ENCODE measurements at regions not wholly inside any gene's neighbourhood (a gene's known extent, or its start where the extent isn't known, plus 50 kb on each side); places are given as distances from the start of the nearest gene placed in this dataset.

DNA sequence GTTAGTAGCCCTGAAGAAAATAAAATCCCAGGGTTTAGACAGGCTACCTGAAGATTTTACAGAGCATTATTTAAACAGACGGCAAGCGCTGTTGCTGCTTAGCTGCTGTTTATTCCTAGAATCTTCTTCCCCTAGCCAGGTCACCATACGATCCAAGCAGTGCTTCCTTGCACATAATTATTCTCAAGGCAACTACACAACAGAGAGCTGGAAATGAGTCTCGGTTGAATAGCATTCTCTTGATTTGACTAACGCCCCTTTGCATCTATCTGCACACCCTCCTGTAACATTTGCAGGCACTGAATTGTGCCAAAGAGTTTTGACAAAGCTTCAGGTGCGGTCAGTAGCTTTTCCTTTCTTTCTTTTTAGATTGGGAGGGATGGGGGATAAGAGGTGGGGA lies 564.4 kb downstream of the TBL1XR1 start:
- in situ Hi-C loops (cut with MboI), result no loop called here
- no peaks in the 10 kb centered on the region for H3K27me3 ChIP-seq (replicated peaks; ENCODE audit: insufficient read depth)
- no peak overlapping the region for H3K27ac ChIP-seq
- TF ChIP-seq EZH2phosphoT487 (IDR thresholded peaks at IDR 0.05; ENCODE audit: insufficient read depth, low read depth), result no peak
- no peak overlapping the region for H3K4me2 ChIP-seq (ENCODE audit: unreplicated experiment)
- no peaks in the 10 kb centered on the region for H3K79me2 ChIP-seq (ENCODE audit: insufficient read depth)
- no peak overlapping the region for H3K4me3 ChIP-seq
- H3K9me3 ChIP-seq (ENCODE audit: low read depth), result no peaks in the 10 kb centered on the region
- whole genome bisulfite sequencing, 2 experiments (ENCODE audit: low coverage in 1 of 2, low lambda C conversion rate in 2 of 2, missing lambda C conversion rate in 2 of 2), result 65 to 70% methylated on average over 6 of the region's 6 CpGs
- H3K36me3 ChIP-seq (ENCODE audit: low read depth), result no peaks in the 10 kb centered on the region
- no peaks in the 10 kb centered on the region for H3F3A ChIP-seq (ENCODE audit: insufficient read depth)
- H3K9ac ChIP-seq, result no peak overlapping the region
- DNase-seq, result no peak
- no peak overlapping the region; the same call in 1 of the 2 replicates for H2AFZ ChIP-seq
- no peaks in the 10 kb centered on the region for H3K4me1 ChIP-seq (ENCODE audit: insufficient read depth)
- no peaks in the 10 kb centered on the region for H4K20me1 ChIP-seq (ENCODE audit: insufficient read depth)
- no peaks in the 10 kb centered on the region for H3K9me2 ChIP-seq (ENCODE audit: insufficient read depth)

DNA sequence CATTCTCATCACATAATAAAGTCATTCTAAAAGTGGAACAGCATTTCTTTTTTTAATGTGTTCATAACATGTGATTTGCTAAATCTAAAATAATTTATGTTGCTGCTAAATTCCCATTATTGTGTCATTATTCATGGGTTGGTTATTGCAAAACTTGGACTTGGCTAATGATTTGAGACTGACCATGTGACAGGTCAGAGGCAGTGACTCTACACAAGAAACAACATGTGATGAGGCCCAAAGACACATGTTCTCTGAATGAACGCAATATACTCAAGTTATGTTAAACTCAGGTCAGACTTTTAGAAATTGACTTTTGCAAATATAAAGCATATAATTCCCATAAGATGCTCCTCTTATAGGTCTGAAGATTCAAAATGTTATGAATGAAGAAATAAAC lies 566.1 kb downstream of the TBL1XR1 start:
- H3K4me1 ChIP-seq (ENCODE audit: insufficient read depth), result no peaks in the 10 kb centered on the region
- 8 to 11% methylated on average over 1 of the region's 1 CpG for WGBS, 2 experiments (ENCODE audit: low coverage in 1 of 2, low lambda C conversion rate in 2 of 2, missing lambda C conversion rate in 2 of 2)
- in situ Hi-C loops (cut with MboI), result no loop called here
- H3K9ac ChIP-seq, result no peak overlapping the region
- H3K4me2 ChIP-seq (ENCODE audit: unreplicated experiment), result no peak overlapping the region
- no peak overlapping the region for H2AFZ ChIP-seq
- no peaks in the 10 kb centered on the region for H3F3A ChIP-seq (ENCODE audit: insufficient read depth)
- H3K36me3 ChIP-seq (ENCODE audit: low read depth), result no peaks in the 10 kb centered on the region
- DNase-seq, result peak; percentile 11
- no peaks in the 10 kb centered on the region for H3K79me2 ChIP-seq (ENCODE audit: insufficient read depth)
- H3K9me3 ChIP-seq (ENCODE audit: low read depth), result no peaks in the 10 kb centered on the region
- TF ChIP-seq EZH2 (IDR thresholded peaks at IDR 0.05; ENCODE audit: insufficient read depth, poor library complexity, severe bottlenecking) (no peak), EZH2phosphoT487 (IDR thresholded peaks at IDR 0.05; ENCODE audit: insufficient read depth, low read depth) (no peak)
- H3K9me2 ChIP-seq (ENCODE audit: insufficient read depth), result no peaks in the 10 kb centered on the region
- H3K27ac ChIP-seq, result no peak overlapping the region
- no peak overlapping the region for H3K4me3 ChIP-seq
- no peaks in the 10 kb centered on the region for H4K20me1 ChIP-seq (ENCODE audit: insufficient read depth)
- no peaks in the 10 kb centered on the region for H3K27me3 ChIP-seq (replicated peaks; ENCODE audit: insufficient read depth)

DNA sequence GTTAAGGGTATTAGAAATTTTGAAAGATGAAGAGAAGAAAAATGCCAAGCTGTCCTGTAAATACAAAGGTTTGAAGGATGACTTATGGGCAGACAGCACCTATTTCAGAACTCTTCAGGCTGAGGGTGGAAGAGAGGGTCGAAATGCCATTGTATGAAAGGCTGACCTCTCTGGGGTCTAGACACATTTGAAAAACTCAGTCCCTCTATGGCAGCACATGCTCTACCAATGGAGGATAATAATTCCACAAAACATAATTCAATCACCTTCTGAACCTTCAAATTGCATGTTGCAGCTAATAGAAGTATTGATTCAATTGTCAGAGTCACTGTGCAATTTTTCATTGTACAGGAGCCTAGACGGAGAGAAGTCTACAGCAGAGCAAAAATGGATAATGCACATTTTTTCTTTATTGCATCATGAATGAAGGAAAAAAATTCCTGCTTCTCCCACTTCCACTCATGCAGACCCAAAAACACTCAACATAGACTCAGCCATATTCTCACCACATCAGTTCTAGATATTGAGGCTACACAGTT lies 569.1 kb downstream of the TBL1XR1 start:
- no peak overlapping the region for H3K4me3 ChIP-seq
- no peak overlapping the region for H3K4me2 ChIP-seq (ENCODE audit: unreplicated experiment)
- H3F3A ChIP-seq (ENCODE audit: insufficient read depth), result no peaks in the 10 kb centered on the region
- WGBS, 2 experiments (ENCODE audit: low coverage in 1 of 2, low lambda C conversion rate in 2 of 2, missing lambda C conversion rate in 2 of 2), result 48 to 58% methylated on average over 2 of the region's 2 CpGs
- TF ChIP-seq EZH2 (IDR thresholded peaks at IDR 0.05; ENCODE audit: insufficient read depth, poor library complexity, severe bottlenecking) (no peak), EZH2phosphoT487 (IDR thresholded peaks at IDR 0.05; ENCODE audit: insufficient read depth, low read depth) (no peak)
- H3K27me3 ChIP-seq (replicated peaks; ENCODE audit: insufficient read depth), result no peaks in the 10 kb centered on the region
- H3K9me2 ChIP-seq (ENCODE audit: insufficient read depth), result no peaks in the 10 kb centered on the region
- H3K4me1 ChIP-seq (ENCODE audit: insufficient read depth), result no peaks in the 10 kb centered on the region
- in situ Hi-C loops (cut with MboI), result no loop called here
- no peak overlapping the region for H3K9ac ChIP-seq
- no peak for DNase-seq
- H3K27ac ChIP-seq, result no peak overlapping the region
- H2AFZ ChIP-seq, result no peak overlapping the region
- H4K20me1 ChIP-seq (ENCODE audit: insufficient read depth), result no peaks in the 10 kb centered on the region
- H3K9me3 ChIP-seq (ENCODE audit: low read depth), result no peaks in the 10 kb centered on the region
- H3K36me3 ChIP-seq (ENCODE audit: low read depth), result no peaks in the 10 kb centered on the region
- H3K79me2 ChIP-seq (ENCODE audit: insufficient read depth), result no peaks in the 10 kb centered on the region

DNA sequence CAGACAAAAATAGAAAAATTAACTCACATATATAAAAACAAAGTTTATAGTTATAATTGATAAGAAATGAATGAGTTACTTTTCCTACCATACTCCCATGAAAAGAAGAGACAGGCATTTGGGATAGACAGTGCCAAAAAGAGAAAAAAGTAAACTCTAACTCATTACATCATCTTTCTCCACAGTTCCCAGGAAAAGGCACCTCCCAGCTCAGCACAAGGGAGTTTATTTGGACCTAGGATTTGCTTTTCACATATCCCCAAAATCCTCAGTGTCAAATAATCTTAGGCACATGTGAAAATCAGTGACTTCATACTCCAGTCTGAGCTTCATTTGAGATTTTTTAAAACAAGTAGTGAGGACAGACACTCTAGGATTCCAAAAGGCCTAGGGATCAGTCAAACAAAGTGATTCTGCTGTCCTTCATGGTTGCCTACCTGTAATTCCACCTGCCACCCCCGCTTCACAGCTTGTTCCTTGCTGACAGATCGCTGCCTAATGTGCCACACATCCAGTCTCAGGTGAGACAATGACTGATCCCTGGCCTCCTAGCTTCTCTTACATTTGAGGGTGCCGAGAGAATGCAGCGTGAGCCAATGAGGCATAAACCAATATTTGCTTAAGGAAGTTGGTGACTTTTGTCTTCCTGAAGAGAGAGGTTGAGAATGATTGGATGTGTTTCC lies 573.7 kb downstream of the TBL1XR1 start:
- no peak overlapping the region for H3K4me3 ChIP-seq
- H3K9me2 ChIP-seq (ENCODE audit: insufficient read depth), result no peaks in the 10 kb centered on the region
- H3K9ac ChIP-seq, result no peak overlapping the region
- H3K9me3 ChIP-seq (ENCODE audit: low read depth), result no peaks in the 10 kb centered on the region
- TF ChIP-seq EZH2 (IDR thresholded peaks at IDR 0.05; ENCODE audit: insufficient read depth, poor library complexity, severe bottlenecking) (no peak), EZH2phosphoT487 (IDR thresholded peaks at IDR 0.05; ENCODE audit: insufficient read depth, low read depth) (no peak)
- DNase-seq, result no peak
- no peaks in the 10 kb centered on the region for H3K36me3 ChIP-seq (ENCODE audit: low read depth)
- H3K4me1 ChIP-seq (ENCODE audit: insufficient read depth), result no peaks in the 10 kb centered on the region
- no peak overlapping the region for H3K27ac ChIP-seq
- no peaks in the 10 kb centered on the region for H3K27me3 ChIP-seq (replicated peaks; ENCODE audit: insufficient read depth)
- no peak overlapping the region for H2AFZ ChIP-seq
- H3K79me2 ChIP-seq (ENCODE audit: insufficient read depth), result no peaks in the 10 kb centered on the region
- H3K4me2 ChIP-seq (ENCODE audit: unreplicated experiment), result no peak overlapping the region
- in situ Hi-C loops (cut with MboI), result no loop called here
- WGBS, 2 experiments (ENCODE audit: low coverage in 1 of 2, low lambda C conversion rate in 2 of 2, missing lambda C conversion rate in 2 of 2), result 70 to 73% methylated on average over 4 of the region's 4 CpGs
- H4K20me1 ChIP-seq (ENCODE audit: insufficient read depth), result no peaks in the 10 kb centered on the region
- H3F3A ChIP-seq (ENCODE audit: insufficient read depth), result no peaks in the 10 kb centered on the region
